NCI-H1694 treated with DMSO at 0.1 percent for 48 hours (cell line): ENCODE measurements at regions not wholly inside any gene's neighbourhood (a gene's known extent, or its start where the extent isn't known, plus 50 kb on each side); places are given as distances from the start of the nearest gene placed in this dataset.

Experiments
- DNase-seq: peaks from one replicate; lab custom pipeline; 2025; lab: John Stamatoyannopoulos, UW

- DNase-seq = no peak
Measured at GRCh38 chr5:135218790-135219568, 180.1 kb downstream of the MACROH2A1 start.

- DNase-seq = no peak
Measured at GRCh38 chr5:135218486-135218755, 180.6 kb downstream of the MACROH2A1 start.

GRCh38 chr5:135217669-135218485, 181.2 kb downstream of the MACROH2A1 start:
- no peak for DNase-seq

- DNase-seq = no peak
Measured at GRCh38 chr5:135216471-135217343, 182.3 kb downstream of the MACROH2A1 start.

- DNase-seq = no peak
Measured at GRCh38 chr5:135215617-135216470, 181.8 kb upstream of the PITX1 start.

GRCh38 chr5:135214897-135215616, 181.0 kb upstream of the PITX1 start:
- no peak for DNase-seq

- no peak for DNase-seq
Measured at GRCh38 chr5:135213466-135214239, 179.6 kb upstream of the PITX1 start.

GRCh38 chr5:135213027-135213386, 179.0 kb upstream of the PITX1 start:
- no peak for DNase-seq

GRCh38 chr5:135212361-135213026, 178.5 kb upstream of the PITX1 start:
- DNase-seq = no peak

- no peak for DNase-seq
Measured at GRCh38 chr5:135211791-135212190, 177.8 kb upstream of the PITX1 start.

- peak; percentile 50 for DNase-seq
Measured at GRCh38 chr5:135211083-135211790, 177.2 kb upstream of the PITX1 start.

GRCh38 chr5:135210286-135211055, 176.4 kb upstream of the PITX1 start:
- no peak for DNase-seq

GRCh38 chr5:135208903-135209721, 175.1 kb upstream of the PITX1 start:
- no peak for DNase-seq

GRCh38 chr5:135208555-135208902, 174.5 kb upstream of the PITX1 start:
- DNase-seq = no peak

- DNase-seq = no peak
Measured at GRCh38 chr5:135207866-135208265, 173.8 kb upstream of the PITX1 start.

- DNase-seq = no peak
Measured at GRCh38 chr5:135206862-135207261, 172.8 kb upstream of the PITX1 start.

GRCh38 chr5:135205632-135206349, 171.8 kb upstream of the PITX1 start:
- DNase-seq = no peak
